T-helper 9 cell (primary cell): ENCODE measurements at regions not wholly inside any gene's neighbourhood (a gene's known extent, or its start where the extent isn't known, plus 50 kb on each side); places are given as distances from the start of the nearest gene placed in this dataset.

Experiments used
- DNase-seq: peaks from one replicate; pipeline ENCODE4 v3.0.0-alpha.2; 2020

- no peak for DNase-seq
These were observed 95.5 kb downstream of the RDH14 start for GRCh38 chr2:18464913-18465312.

GRCh38 chr2:18456026-18456425 lies 104.4 kb downstream of the RDH14 start:
- DNase-seq: no peak

- no peak for DNase-seq
These were observed 105.1 kb downstream of the RDH14 start for GRCh38 chr2:18455236-18455862.

DNA sequence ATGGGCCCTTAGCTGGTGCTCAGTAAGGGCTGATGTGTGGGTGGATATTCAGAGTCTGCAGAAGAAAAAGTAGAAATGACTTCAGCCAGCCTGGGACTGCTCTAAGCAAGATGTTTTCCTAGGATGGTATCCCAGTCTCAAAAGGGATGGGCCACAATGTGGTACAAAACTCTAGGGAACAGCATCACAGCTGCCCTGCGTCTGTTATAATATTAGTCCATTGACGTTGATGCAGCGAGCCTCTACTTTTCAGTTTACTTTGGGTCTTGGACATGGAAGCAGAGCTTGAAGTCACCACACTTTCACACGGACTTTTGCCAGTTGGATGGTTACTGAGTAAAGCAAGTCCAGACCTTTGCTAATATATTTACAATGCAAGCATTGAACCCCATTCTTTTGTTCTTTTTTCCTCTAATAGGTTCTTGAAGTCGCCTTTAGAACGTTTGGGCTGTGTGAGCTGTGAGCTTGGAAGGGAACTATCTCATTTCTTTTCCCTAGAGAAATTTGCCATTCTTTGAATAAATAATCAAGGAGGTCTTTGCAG lies 105.7 kb downstream of the RDH14 start:
- no peak for DNase-seq

GRCh38 chr2:18446715-18447114 lies 113.7 kb downstream of the RDH14 start:
- DNase-seq: no peak

DNA sequence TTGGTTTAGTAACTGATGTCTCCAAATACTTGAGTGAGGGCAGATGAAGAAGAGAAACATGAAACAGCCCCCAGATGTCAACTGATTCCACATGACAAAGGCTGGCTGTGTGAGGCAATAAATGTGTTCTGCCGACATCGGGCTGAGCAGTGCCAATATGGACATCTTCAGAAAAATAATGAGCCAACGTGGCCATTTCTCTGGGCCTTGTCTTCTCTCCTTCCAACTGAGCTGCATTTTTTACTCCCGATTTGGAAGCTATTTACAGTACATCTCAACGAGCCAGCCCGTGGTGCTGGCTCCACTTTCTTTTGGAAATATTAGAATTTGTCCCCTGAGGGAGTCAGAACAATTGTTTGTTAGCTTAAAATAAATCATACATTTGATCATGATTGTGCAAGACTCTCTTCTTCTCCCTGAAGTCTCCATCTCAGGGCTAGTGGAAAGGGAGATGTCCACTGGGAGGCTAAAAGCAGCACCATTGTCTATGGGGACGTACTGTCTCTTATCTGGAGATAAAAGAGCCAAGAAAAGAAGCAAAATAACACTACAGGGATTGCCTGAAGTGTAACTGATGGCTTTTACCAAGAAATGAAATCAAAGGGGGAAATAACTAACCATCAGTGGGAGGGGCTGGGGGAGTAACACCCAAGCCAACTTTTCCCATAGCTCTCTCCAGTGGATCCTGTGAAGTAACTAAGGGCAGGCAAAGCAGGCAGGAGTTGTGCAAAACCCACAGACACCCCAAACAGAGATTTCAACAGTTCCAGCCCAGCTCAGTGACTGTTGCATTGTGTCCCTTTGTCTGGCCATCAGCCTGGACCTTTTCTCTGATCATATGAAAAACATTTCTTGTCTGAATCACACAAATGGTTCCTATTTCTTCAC lies 114.8 kb downstream of the RDH14 start:
- DNase-seq: no peak

GRCh38 chr2:18444806-18445205 lies 115.6 kb downstream of the RDH14 start:
- DNase-seq: no peak

DNA sequence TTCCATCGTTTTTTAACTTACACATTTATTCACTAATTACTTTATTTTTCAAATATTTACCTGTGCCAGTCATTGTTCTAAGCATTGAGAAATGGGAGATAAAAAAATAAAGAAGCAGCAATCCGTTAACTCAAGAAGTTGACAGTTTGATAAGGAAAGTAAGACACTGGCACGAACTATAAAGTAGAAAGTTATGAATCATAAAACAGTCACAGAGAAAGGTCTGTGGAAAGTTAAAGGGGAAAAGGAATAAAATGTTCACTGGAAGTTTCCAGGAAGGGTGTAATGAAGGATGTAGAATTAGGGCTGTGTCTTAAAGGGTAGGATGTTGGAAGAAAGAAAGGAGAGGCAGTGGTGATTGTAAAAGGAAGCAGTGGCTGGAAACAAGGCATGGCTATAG lies 118.9 kb downstream of the RDH14 start:
- DNase-seq: no peak

DNA sequence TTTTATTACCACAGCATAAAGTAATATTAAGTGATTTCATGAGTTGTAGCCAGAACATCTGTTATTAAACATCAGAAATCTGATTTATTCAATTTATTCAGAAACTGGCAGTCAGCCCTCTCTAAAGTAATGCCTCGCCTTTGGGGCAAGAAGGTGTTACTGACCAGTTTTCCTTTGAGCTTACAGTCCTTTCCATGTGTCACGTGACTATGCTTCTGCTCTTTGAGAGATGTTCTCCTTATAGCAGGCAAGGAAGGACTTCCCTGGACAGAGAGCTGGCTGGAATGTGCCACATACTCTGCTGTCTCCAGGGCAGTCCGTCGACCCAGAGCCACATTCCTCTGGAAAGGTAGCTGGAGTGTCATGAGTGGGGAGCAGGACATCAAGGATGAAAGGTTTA lies 119.7 kb downstream of the RDH14 start:
- DNase-seq: no peak

GRCh38 chr2:18440141-18440661 lies 120.3 kb downstream of the RDH14 start:
- DNase-seq: no peak

DNA sequence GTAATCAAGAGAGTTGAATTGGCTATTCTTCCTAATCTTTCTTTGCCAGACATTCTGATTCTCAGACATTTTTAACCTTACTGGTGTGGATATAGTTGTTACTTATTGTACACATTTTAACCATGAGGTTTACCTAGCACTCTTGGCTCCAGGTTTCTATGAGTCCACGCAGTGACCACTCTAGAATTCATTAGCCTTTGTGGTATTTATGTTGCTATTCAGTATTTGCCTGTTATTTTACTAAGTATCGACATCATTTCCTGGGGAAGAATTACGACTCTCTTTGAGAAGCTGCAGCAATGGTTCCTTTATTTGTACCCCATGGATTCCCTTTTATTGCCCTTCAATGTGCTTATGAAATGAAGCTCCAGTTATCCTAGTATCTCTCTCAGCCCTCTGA lies 120.7 kb downstream of the RDH14 start:
- no peak for DNase-seq

DNA sequence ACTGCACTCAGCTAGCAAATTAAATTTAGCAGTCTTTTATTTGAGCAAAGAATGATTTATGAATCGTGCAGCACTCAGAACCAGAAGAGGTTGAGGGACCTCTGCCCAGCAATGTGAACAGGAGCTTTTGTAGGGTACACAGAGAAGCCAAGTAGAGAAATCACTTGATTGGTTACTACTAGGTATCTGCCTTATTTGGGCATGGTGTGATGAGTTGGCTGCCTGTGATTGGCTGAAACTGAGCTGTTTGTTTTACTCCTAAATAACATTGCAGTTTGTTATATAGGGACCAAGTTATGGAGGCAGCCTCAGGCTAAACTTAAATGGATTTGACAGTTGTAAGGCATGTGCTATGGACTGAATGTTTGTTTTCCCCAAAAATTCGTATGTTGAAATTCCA lies 122.5 kb downstream of the RDH14 start:
- no peak for DNase-seq

GRCh38 chr2:18436503-18437005 lies 123.9 kb downstream of the RDH14 start:
- no peak for DNase-seq

DNA sequence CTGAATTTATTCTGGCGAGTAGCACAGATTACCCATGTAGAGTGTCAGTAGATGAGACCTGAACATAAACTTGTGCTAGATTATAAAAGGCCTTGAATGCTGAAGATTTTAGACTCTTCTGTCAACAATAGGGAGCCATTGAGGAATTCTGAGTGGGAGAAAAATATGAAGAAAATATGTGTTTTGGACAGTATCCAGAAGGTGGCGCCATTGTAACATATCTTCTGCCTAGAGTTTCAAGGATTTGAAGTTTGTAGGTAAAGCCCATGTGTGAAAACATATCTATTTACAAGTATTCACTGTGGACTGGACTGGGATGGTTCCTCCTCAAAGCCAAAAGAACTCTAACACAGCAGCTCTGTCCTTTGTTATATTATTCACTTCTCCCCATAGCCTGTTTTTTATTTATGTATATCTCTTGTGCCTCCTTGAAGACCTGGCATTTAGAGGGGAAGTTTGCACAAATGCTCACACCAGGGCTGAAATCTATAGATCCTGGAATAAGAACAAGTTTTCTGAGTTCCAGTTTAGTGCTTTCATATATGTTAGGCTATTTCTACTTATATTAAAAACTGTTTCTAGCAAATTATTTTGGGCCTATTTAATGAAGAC lies 124.9 kb downstream of the RDH14 start:
- no peak for DNase-seq

- no peak for DNase-seq
These were observed 126.6 kb downstream of the RDH14 start for GRCh38 chr2:18433872-18434271.

- DNase-seq: no peak
These were observed 127.5 kb downstream of the RDH14 start for GRCh38 chr2:18432999-18433398.

DNA sequence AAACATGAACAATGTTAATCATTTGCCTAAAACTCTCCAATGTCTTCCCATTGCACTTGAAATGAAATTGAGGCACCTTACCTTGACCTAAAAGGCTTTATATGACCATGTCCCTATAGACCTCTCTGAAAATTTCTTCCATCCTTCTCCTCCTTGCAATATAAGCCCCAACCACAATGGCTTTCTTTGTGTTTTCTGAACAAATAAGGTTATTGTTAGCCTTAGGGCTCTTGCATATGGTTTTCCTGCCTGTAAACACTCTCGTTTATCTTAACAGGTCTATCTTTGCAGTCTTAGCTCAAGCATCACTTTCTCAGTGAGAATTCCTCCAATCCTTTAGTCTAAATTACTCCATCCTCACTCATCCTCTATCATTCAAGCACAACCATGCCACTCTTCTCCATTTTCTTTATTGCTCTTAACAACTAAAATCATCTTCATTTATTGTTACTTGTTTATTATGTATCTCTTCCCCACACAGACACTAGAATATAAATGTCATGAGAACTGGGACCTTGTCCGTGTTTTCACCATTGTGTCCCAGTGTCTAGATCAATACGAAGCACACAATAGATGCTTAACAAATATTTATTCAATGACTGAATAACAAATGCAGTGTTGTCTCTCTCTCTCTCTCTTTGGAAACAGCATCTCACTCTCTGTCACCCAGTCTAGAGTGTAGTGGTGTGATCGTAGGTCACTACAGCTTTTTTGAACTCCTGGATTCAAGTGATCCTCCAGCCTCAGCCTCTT lies 129.3 kb downstream of the RDH14 start:
- DNase-seq: no peak

- no peak for DNase-seq
These were observed 131.9 kb downstream of the RDH14 start for GRCh38 chr2:18428516-18428915.

DNA sequence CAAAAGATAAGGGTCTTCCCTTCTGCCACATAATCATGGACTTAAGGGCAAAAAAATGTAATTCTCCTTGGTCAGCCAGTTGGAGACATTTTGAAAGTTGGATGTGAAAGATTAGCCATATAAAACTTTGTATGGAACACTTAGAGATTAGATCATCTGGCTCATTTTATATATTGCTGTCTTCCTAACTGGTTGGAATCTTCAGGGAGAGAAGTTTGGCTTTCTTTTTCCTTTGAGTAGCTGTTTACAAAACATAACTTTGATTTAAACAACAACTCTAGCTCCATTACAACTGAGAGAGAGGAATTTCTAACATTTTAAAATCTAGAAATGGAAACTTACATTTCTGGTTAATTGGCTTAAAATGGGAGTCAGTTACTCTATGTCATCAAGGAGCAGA lies 132.7 kb downstream of the RDH14 start:
- DNase-seq: no peak

- no peak for DNase-seq
These were observed 134.3 kb downstream of the RDH14 start for GRCh38 chr2:18426174-18426573.

DNA sequence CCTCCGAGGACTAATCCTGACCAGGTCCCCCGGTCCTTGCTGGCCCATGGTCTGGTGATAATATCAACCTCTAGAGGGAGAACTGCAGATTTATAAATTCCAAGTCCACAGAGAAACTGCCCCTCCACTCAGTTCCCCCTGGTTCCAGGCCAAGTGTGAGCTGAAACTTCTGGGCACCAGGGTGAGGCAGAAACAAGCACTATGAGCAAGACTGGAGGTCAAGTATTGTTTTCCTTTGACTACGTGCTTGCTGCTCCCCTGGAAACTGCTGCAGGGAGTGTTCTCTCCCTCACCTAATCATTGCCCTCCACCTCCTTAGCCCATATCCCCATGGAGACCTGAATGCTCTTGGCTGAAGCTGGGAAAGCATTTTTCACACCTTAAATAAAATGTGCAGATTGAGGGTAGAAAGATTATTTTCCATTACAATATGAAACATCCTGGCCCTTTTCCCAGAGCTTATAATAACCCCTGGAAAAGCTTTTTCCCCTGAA lies 135.2 kb downstream of the RDH14 start:
- no peak for DNase-seq

DNA sequence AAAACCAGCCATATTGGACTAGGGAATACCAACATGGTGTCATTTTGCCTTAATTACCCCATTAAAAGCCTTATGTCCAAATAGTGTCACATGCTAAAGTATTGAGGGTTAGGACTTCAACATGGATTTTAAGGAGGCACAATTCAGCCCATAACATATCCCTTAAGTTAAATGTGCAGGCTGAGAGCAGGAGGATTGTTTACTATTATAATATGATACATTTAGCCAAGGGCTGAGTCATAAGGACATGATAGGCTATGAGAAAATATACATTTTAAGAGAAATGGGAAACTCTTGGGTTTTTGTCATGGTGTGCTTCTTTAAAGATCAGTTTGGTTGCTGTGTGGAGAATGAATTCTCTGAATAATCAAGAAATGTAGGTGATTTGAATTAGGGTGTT lies 136.8 kb downstream of the RDH14 start:
- DNase-seq: no peak
